B cell (primary cell): ENCODE measurements at regions not wholly inside any gene's neighbourhood (a gene's known extent, or its start where the extent isn't known, plus 50 kb on each side); places are given as distances from the start of the nearest gene placed in this dataset.

ENCODE experiments used
- ATAC-seq: fragments of 200-7000 bp; cut with Tn5 transposase; one replicate; pipeline ENCODE4 v1.10.0; 2021; ENCODE audit warnings: low read depth, mild to moderate bottlenecking, moderate number of reproducible peaks, moderate library complexity
- CTCF ChIA-PET: fragments of 350-600 bp; sonication (Branson Sonifier 250); formaldehyde crosslinking; loops from one replicate; lab custom pipeline; 2021; ENCODE audit warnings: antibody characterized with exemption, inconsistent platforms; lab: Charles Lee
- POLR2A ChIA-PET: fragments of 350-600 bp; sonication (Branson Sonifier 250); formaldehyde crosslinking; loops from one replicate; lab custom pipeline; 2021; ENCODE audit warnings: antibody characterized with exemption; lab: Charles Lee
- DNase-seq: peaks from one replicate; pipeline ENCODE4 v3.0.0; 2013
- H2AFZ ChIP-seq: 2 replicates; pipeline ENCODE4 v1.6.1; 2012; ENCODE audit warnings: mild to moderate bottlenecking, low read depth, low read length; ENCODE audit not compliant: insufficient read depth, poor library complexity, severe bottlenecking
- H3K27ac ChIP-seq, 2 donors: 1 replicate in 1 of 2; 2 replicates in 1 of 2; pipeline ENCODE4 v1.5.1; 2012 to 2013; ENCODE audit warnings: low read length in 2 of 2, mild to moderate bottlenecking in 2 of 2, moderate library complexity in 1 of 2
- H3K27me3 ChIP-seq, 4 experiments: fragments of 200-600 bp in 1 of 4; sonication (generic) in 1 of 4; replicated peaks in 1 of 4; 1 replicate in 2 of 4; 2 replicates in 2 of 4; pipeline versions ENCODE4 v1.6.1 to v1.7.0; 2013 to 2016; ENCODE audit warnings: low read length in 3 of 4, mild to moderate bottlenecking in 2 of 4, mixed read lengths in 1 of 4, moderate library complexity in 1 of 4; ENCODE audit not compliant: insufficient read depth in 4 of 4, control insufficient read depth in 3 of 4; ENCODE audit errors: control extremely low read depth in 1 of 4
- H3K36me3 ChIP-seq, 2 experiments: replicated peaks in 1 of 2; 1 replicate in 1 of 2; 2 replicates in 1 of 2; pipeline versions ENCODE4 v1.6.1 to v1.7.1; 2013; ENCODE audit warnings: low read length in 1 of 2; ENCODE audit not compliant: insufficient read depth in 2 of 2, control insufficient read depth in 1 of 2; ENCODE audit errors: control extremely low read depth in 1 of 2, extremely low read depth in 1 of 2
- H3K4me1 ChIP-seq, 2 donors: fragments of 200-600 bp in 1 of 2; sonication (generic) in 1 of 2; 1 replicate in 1 of 2; 2 replicates in 1 of 2; pipeline versions ENCODE4 v1.5.1 to v1.6.1; 2013 to 2017; ENCODE audit warnings: low read length in 2 of 2; ENCODE audit not compliant: control insufficient read depth in 2 of 2, insufficient read depth in 2 of 2
- H3K4me2 ChIP-seq: replicated peaks from 2 replicates; pipeline ENCODE3; 2012; ENCODE audit warnings: mild to moderate bottlenecking, low read depth, low read length; ENCODE audit not compliant: poor library complexity, severe bottlenecking
- H3K4me3 ChIP-seq, 5 experiments: fragments of 200-600 bp in 1 of 5; sonication (generic) in 1 of 5; 1 replicate in 3 of 5; 2 replicates in 2 of 5; pipeline versions ENCODE4 v1.5.1 to v1.7.0; 2011 to 2016; ENCODE audit warnings: low read length in 4 of 5, mild to moderate bottlenecking in 4 of 5, low read depth in 2 of 5, control low read depth in 1 of 5, moderate library complexity in 1 of 5; ENCODE audit not compliant: insufficient read depth in 1 of 5; ENCODE audit errors: control extremely low read depth in 1 of 5, extremely low read depth in 1 of 5
- H3K79me2 ChIP-seq: fragments of 200-600 bp; sonication (generic); one replicate; pipeline ENCODE4 v1.6.0; 2016; ENCODE audit warnings: low read length; ENCODE audit not compliant: control insufficient read depth, insufficient read depth
- H3K9ac ChIP-seq: fragments of 200-600 bp; sonication (generic); 2 replicates; pipeline ENCODE4 v1.6.1; 2017; ENCODE audit warnings: mild to moderate bottlenecking, low read length, moderate library complexity
- H3K9me3 ChIP-seq, 3 donors: one replicate each; pipeline versions ENCODE4 v1.6.1 to v1.7.1; 2013; ENCODE audit warnings: low read length in 2 of 3; ENCODE audit not compliant: control insufficient read depth in 2 of 3, insufficient read depth in 1 of 3; ENCODE audit errors: control extremely low read depth in 1 of 3
- H4K20me1 ChIP-seq: 2 replicates; pipeline ENCODE4 v1.6.0; 2012; ENCODE audit warnings: mild to moderate bottlenecking, low read length; ENCODE audit not compliant: insufficient read depth, control insufficient read depth, poor library complexity, severe bottlenecking
- H3K27ac Mint-ChIP-seq: one replicate; pipeline ENCODE4 v1.8.0; 2021; ENCODE audit warnings: mixed read lengths
- H3K27me3 Mint-ChIP-seq: one replicate; pipeline ENCODE4 v1.8.0; 2021; ENCODE audit warnings: mixed read lengths
- H3K4me1 Mint-ChIP-seq: one replicate; pipeline ENCODE4 v1.8.0; 2021; ENCODE audit warnings: mixed read lengths
- H3K4me3 Mint-ChIP-seq: one replicate; pipeline ENCODE4 v1.8.0; 2021; ENCODE audit warnings: mixed read lengths
- H3K9me3 Mint-ChIP-seq: one replicate; pipeline ENCODE4 v1.8.0; 2022; ENCODE audit warnings: mixed read lengths; ENCODE audit not compliant: insufficient read depth
- CTCF ChIP-seq: fragments of 200-600 bp; IDR thresholded peaks from one replicate; pipeline ENCODE4 v1.8.0; 2022; ENCODE audit warnings: antibody characterized with exemption, mild to moderate bottlenecking
- EZH2 ChIP-seq: IDR thresholded peaks from 2 replicates; pipeline ENCODE4 v1.6.1; 2012; ENCODE audit warnings: borderline replicate concordance, low read depth, mild to moderate bottlenecking, moderate library complexity, low read length; ENCODE audit not compliant: insufficient read depth, poor library complexity, severe bottlenecking
- WGBS: methylation state at CpG from one replicate; pipeline ENCODE4 v1.1.5; 2013; ENCODE audit warnings: missing lambda C conversion rate; ENCODE audit not compliant: insufficient coverage; 5-methylcytosine and 5-hydroxymethylcytosine counted together
- intact Hi-C: fragments of 100-400 bp; cut with micrococcal nuclease; formaldehyde crosslinking; loops from one replicate; pipeline ENCODE4 v1.10.0; 2022

DNA sequence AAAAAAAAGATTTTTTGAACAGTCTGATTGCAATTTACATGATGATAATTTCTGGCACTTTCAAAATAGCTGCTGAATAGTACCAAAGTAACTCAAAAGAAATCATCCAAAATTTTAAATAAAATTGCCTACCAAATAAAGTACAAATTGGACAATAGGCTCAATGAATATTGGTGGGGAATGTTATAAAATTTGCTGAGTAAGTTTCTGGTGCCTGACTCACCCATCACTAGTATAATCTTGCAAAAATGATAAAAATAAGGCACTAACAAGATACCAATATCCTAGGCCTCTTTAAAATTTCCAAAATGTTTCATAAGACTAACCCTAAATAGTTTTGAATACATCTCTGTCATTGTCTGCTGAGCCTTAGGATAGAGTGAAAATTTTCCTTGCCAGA is 145.3 kb upstream of the LRFN5 start:
- no peak for DNase-seq
- no peaks in the 10 kb centered on the region for H3K4me1 ChIP-seq
- no peaks in the 10 kb centered on the region for H3K9me3 Mint-ChIP-seq
- H3K36me3 ChIP-seq, result no peaks in the 10 kb centered on the region
- no peaks in the 10 kb centered on the region for H3K79me2 ChIP-seq
- no peak overlapping the region for H3K27ac Mint-ChIP-seq
- no peak overlapping the region for H3K27ac ChIP-seq
- CTCF ChIA-PET, result no interaction called here
- intact Hi-C loops, result no loop called here
- H2AFZ ChIP-seq, result no peak overlapping the region
- no peak for TF ChIP-seq CTCF
- TF ChIP-seq EZH2, result no peak
- no peak overlapping the region for H3K4me3 ChIP-seq
- H4K20me1 ChIP-seq, result no peaks in the 10 kb centered on the region
- H3K4me1 Mint-ChIP-seq, result no peaks in the 10 kb centered on the region
- no peak overlapping the region for H3K4me3 Mint-ChIP-seq
- H3K27me3 Mint-ChIP-seq, result no peaks in the 10 kb centered on the region
- no peaks in the 10 kb centered on the region for H3K9me3 ChIP-seq
- POLR2A ChIA-PET, result no interaction called here
- H3K27me3 ChIP-seq, result no peaks in the 10 kb centered on the region
- no peak overlapping the region for H3K9ac ChIP-seq
- ATAC-seq, result no peak
- no peak overlapping the region for H3K4me2 ChIP-seq

DNA sequence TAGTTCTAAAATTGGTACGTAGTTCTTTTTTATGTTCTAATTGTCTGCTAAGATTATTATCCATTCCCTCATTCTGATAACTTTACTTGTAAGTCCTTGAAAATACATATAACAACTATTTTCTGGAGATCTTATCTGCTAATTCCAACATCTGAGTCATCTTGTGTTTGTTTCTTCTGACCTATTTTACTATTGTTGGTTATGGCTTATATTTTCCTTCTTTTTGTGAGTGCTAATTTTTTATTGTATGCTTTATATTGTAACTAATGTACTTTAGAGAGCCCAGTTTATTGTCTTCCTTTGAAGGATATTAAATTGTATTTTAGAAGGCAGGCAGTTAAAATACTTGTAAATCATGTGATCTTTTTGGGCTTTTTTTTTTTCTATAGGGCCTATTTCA is 149.3 kb upstream of the LRFN5 start:
- H3K27ac Mint-ChIP-seq, result no peak overlapping the region
- Histone ChIP-seq H3K27me3 (no peaks in the 10 kb centered on the region), H2AFZ (no peak overlapping the region), H3K4me2 (no peak overlapping the region), H3K27ac (no peak overlapping the region), H3K79me2 (no peaks in the 10 kb centered on the region), H3K4me1 (no peaks in the 10 kb centered on the region), H4K20me1 (no peaks in the 10 kb centered on the region), H3K9ac (no peak overlapping the region), H3K9me3 (no peaks in the 10 kb centered on the region), H3K4me3 (no peak overlapping the region), H3K36me3 (no peaks in the 10 kb centered on the region)
- ATAC-seq (no peak), DNase-seq (no peak)
- intact Hi-C loops, result no loop called here
- H3K27me3 Mint-ChIP-seq, result no peaks in the 10 kb centered on the region
- CTCF ChIA-PET, result no interaction called here
- H3K4me1 Mint-ChIP-seq, result no peaks in the 10 kb centered on the region
- POLR2A ChIA-PET, result no interaction called here
- no peaks in the 10 kb centered on the region for H3K9me3 Mint-ChIP-seq
- H3K4me3 Mint-ChIP-seq, result no peak overlapping the region
- WGBS, result no CpG with 5 or more reads among the region's 1 CpG
- no peak for TF ChIP-seq CTCF
- TF ChIP-seq EZH2, result no peak
